GM13976 (cell line): ENCODE measurements at regions not wholly inside any gene's neighbourhood (a gene's known extent, or its start where the extent isn't known, plus 50 kb on each side); places are given as distances from the start of the nearest gene placed in this dataset.

Source experiments
- DNase-seq: peaks from one replicate; pipeline ENCODE4 v3.0.0; 2012; ENCODE audit warnings: low spot score
- CTCF ChIP-seq: IDR thresholded peaks from 2 replicates; pipeline ENCODE4 v1.5.1; 2012; ENCODE audit warnings: borderline replicate concordance, mild to moderate bottlenecking; ENCODE audit not compliant: insufficient read depth; ENCODE audit errors: extremely low read depth, missing control alignments, control extremely low read depth
- in situ Hi-C: fragments of 300-500 bp; cut with MboI; formaldehyde crosslinking; loops from one replicate; pipeline ENCODE4 v1.12.0; 2022; ENCODE audit warnings: low sequenced_read_pairs, mixed read lengths, inconsistent platforms; ENCODE audit not compliant: unreplicated experiment

GRCh38 chr2:16071039-16071864 is 130.9 kb downstream of the MYCN start:
- in situ Hi-C loops = no loop called here
- TF ChIP-seq CTCF = no peak
- DNase-seq = no peak

- in situ Hi-C loops = no loop called here
- TF ChIP-seq CTCF = no peak
- DNase-seq = no peak
Measured at GRCh38 chr2:16070648-16070971, 130.3 kb downstream of the MYCN start.

- DNase-seq = no peak
- in situ Hi-C loops = no loop called here
- TF ChIP-seq CTCF = no peak
Measured at GRCh38 chr2:16069933-16070647, 129.7 kb downstream of the MYCN start.

GRCh38 chr2:16069663-16069932 is 129.2 kb downstream of the MYCN start:
- no peak for TF ChIP-seq CTCF
- in situ Hi-C loops = no loop called here
- DNase-seq = no peak

- DNase-seq = no peak
- no peak for TF ChIP-seq CTCF
- in situ Hi-C loops = no loop called here
Measured at GRCh38 chr2:16068552-16068940, 128.2 kb downstream of the MYCN start.

GRCh38 chr2:16067866-16068551 is 127.7 kb downstream of the MYCN start:
- DNase-seq = no peak
- TF ChIP-seq CTCF = no peak
- in situ Hi-C loops = no loop called here
